ENCODE measurements at regions not wholly inside any gene's neighbourhood (a gene's known extent, or its start where the extent isn't known, plus 50 kb on each side); places are given as distances from the start of the nearest gene placed in this dataset.

DNA sequence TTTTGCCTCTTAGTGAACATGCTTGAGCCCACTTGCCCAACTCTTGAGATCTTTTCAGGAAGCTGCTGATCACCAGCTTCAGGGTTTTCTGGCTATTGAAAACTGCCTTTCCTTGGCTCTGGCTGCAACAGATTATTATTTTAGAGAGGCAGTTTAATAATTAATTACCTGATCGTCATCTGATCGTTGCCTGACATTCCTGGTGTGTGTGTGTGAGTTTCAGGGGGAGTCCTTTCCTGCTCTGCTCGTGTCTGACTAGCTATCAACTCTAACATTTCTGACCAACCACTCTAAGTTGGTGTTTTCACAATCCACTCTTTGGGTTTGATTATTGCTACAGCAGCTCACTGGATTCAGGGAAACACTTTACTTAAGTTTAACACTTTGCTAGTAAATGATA, 84.3 kb upstream of the SPATA16 start:
- no peak overlapping the region for H2AFZ ChIP-seq (ENCODE audit: low read depth)
- no peaks in the 10 kb centered on the region for H3K79me2 ChIP-seq (ENCODE audit: insufficient read depth, low read depth)
- no peak overlapping the region for H3K4me2 ChIP-seq
- no peak overlapping the region for H3K4me3 ChIP-seq (IDR thresholded peaks at IDR 0.05; ENCODE audit: insufficient read depth, low read depth, low read length)
- no peaks in the 10 kb centered on the region for H3K4me1 ChIP-seq (ENCODE audit: low read depth, poor library complexity, severe bottlenecking)
- H4K20me1 ChIP-seq (ENCODE audit: insufficient read depth): no peaks in the 10 kb centered on the region
- TF ChIP-seq, protein P1, sequence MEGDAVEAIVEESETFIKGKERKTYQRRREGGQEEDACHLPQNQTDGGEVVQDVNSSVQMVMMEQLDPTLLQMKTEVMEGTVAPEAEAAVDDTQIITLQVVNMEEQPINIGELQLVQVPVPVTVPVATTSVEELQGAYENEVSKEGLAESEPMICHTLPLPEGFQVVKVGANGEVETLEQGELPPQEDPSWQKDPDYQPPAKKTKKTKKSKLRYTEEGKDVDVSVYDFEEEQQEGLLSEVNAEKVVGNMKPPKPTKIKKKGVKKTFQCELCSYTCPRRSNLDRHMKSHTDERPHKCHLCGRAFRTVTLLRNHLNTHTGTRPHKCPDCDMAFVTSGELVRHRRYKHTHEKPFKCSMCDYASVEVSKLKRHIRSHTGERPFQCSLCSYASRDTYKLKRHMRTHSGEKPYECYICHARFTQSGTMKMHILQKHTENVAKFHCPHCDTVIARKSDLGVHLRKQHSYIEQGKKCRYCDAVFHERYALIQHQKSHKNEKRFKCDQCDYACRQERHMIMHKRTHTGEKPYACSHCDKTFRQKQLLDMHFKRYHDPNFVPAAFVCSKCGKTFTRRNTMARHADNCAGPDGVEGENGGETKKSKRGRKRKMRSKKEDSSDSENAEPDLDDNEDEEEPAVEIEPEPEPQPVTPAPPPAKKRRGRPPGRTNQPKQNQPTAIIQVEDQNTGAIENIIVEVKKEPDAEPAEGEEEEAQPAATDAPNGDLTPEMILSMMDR (conservative IDR thresholded peaks at IDR 0.05; ENCODE audit: low read depth, low read length): no peak
- no peak overlapping the region for H3K9ac ChIP-seq
- H3K27ac ChIP-seq: no peak overlapping the region
- no peaks in the 10 kb centered on the region for H3K27me3 ChIP-seq (ENCODE audit: insufficient read depth, low read depth)
- no peaks in the 10 kb centered on the region for H3K36me3 ChIP-seq (ENCODE audit: insufficient read depth)

DNA sequence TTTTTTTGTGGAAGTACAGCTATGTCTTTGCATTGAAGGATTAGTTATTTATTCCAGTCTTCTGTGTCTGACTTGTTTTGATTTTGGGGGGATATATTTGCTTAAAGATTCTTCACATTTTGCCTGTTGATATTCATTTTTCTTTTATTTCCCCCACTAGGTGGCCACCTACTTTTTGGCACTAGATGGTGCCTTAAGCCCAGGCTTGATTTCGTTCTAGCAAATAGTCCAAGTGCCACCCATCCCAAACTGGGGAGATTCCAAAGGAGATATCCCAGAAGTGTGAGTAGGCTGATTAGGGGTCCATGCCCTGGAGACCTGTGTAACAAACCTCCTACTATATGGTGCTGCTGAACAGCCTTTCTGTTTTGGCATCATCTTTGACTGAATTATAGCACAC, 80.0 kb upstream of the SPATA16 start:
- H2AFZ ChIP-seq (ENCODE audit: low read depth): no peak overlapping the region
- H3K4me1 ChIP-seq (ENCODE audit: low read depth, poor library complexity, severe bottlenecking): no peaks in the 10 kb centered on the region
- H3K4me3 ChIP-seq (IDR thresholded peaks at IDR 0.05; ENCODE audit: insufficient read depth, low read depth, low read length): no peak overlapping the region
- no peaks in the 10 kb centered on the region for H3K79me2 ChIP-seq (ENCODE audit: insufficient read depth, low read depth)
- H3K27ac ChIP-seq: no peak overlapping the region
- no peaks in the 10 kb centered on the region for H3K27me3 ChIP-seq (ENCODE audit: insufficient read depth, low read depth)
- no peaks in the 10 kb centered on the region for H4K20me1 ChIP-seq (ENCODE audit: insufficient read depth)
- no peaks in the 10 kb centered on the region for H3K36me3 ChIP-seq (ENCODE audit: insufficient read depth)
- H3K4me2 ChIP-seq: no peak overlapping the region
- H3K9ac ChIP-seq: no peak overlapping the region
- TF ChIP-seq, protein P1 (conservative IDR thresholded peaks at IDR 0.05; ENCODE audit: low read depth, low read length): peak; percentile 61

DNA sequence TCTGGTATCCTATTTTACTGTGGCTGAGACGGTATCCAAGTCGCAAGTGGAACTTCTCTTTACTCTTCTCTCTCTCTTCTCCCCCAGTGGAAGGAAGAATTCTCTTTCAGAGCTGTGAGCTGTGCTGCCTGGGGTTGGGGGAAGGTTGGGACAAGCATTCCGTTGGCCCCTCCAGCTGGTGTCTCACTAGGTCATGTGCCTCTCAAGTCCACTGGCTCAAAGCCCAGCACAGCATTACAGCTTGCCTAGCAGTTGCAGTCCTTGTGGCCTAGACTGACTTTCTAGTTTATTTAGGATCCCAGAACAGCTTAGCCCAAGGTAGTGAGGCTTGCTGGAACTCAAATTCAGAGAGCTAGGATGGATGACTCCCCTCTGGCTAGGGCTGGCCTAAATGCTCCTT, 76.1 kb upstream of the SPATA16 start:
- TF ChIP-seq, protein P1 (conservative IDR thresholded peaks at IDR 0.05; ENCODE audit: low read depth, low read length): no peak

DNA sequence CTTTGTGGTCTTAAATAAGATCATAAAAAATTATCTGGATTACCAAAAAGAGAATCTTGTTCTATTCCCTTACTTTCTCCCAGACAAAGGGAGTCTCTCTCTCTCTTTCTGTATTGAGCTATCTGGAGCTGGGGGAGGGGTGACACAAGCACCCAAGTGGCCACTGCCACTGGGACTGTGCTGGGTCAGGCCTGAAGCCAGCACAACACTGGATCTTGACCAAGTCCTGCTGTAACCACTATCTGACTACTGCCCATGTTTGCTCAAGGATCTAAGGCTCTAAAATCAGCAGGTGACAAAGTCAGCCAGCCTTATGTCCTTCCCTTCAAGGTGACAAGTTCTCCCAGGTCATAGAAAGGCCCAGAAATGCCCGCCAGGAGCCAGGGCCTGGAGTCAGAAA, 75.0 kb upstream of the SPATA16 start:
- H3K4me2 ChIP-seq: no peak overlapping the region
- H3K4me1 ChIP-seq (ENCODE audit: low read depth, poor library complexity, severe bottlenecking): no peaks in the 10 kb centered on the region
- no peak overlapping the region for H2AFZ ChIP-seq (ENCODE audit: low read depth)
- H4K20me1 ChIP-seq (ENCODE audit: insufficient read depth): no peaks in the 10 kb centered on the region
- no peaks in the 10 kb centered on the region for H3K36me3 ChIP-seq (ENCODE audit: insufficient read depth)
- no peaks in the 10 kb centered on the region for H3K79me2 ChIP-seq (ENCODE audit: insufficient read depth, low read depth)
- H3K27ac ChIP-seq: no peak overlapping the region
- no peak overlapping the region for H3K9ac ChIP-seq
- TF ChIP-seq, protein P1 (conservative IDR thresholded peaks at IDR 0.05; ENCODE audit: low read depth, low read length): no peak
- H3K4me3 ChIP-seq (IDR thresholded peaks at IDR 0.05; ENCODE audit: insufficient read depth, low read depth, low read length): no peak overlapping the region
- no peaks in the 10 kb centered on the region for H3K27me3 ChIP-seq (ENCODE audit: insufficient read depth, low read depth)

More for the DNA sequence above, 76.1 kb upstream of the SPATA16 start:
- H3K9ac ChIP-seq: no peak overlapping the region
- H3K79me2 ChIP-seq (ENCODE audit: insufficient read depth, low read depth): no peaks in the 10 kb centered on the region
- H3K4me3 ChIP-seq (IDR thresholded peaks at IDR 0.05; ENCODE audit: insufficient read depth, low read depth, low read length): no peak overlapping the region
- H4K20me1 ChIP-seq (ENCODE audit: insufficient read depth): no peaks in the 10 kb centered on the region
- no peaks in the 10 kb centered on the region for H3K27me3 ChIP-seq (ENCODE audit: insufficient read depth, low read depth)
- no peak overlapping the region for H3K27ac ChIP-seq
- no peak overlapping the region for H3K4me2 ChIP-seq
- H3K4me1 ChIP-seq (ENCODE audit: low read depth, poor library complexity, severe bottlenecking): no peaks in the 10 kb centered on the region
- no peak overlapping the region for H2AFZ ChIP-seq (ENCODE audit: low read depth)
- no peaks in the 10 kb centered on the region for H3K36me3 ChIP-seq (ENCODE audit: insufficient read depth)
